ENCODE measurements at regions not wholly inside any gene's neighbourhood (a gene's known extent, or its start where the extent isn't known, plus 50 kb on each side); places are given as distances from the start of the nearest gene placed in this dataset.
"Not testable (repeated sequence)": the region's sequence is repeated elsewhere in the genome, so short reads cannot be mapped to it uniquely, and the experiment has no call there.

DNA sequence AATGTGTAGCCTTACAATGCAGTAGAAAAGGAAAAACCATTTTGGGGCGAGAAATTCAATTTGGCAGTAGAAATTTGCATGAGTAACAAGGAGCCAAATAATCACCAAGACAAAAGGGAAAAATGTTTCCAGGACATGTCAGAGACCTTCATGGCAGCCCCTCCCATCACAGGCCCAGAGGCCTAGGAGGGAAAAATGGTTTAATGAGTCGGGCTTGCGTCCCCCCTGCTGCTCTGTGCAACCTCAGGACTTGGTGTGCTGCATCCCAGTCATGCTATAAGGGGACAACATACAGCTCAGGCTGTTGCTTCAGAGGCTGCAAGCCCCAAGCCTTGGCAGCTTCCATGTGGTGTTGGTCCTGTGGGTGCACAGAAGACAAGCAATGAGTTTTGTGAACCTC lies 626.4 kb downstream of the TLE1 start:
- DNase-seq: not testable (repeated sequence)

DNA sequence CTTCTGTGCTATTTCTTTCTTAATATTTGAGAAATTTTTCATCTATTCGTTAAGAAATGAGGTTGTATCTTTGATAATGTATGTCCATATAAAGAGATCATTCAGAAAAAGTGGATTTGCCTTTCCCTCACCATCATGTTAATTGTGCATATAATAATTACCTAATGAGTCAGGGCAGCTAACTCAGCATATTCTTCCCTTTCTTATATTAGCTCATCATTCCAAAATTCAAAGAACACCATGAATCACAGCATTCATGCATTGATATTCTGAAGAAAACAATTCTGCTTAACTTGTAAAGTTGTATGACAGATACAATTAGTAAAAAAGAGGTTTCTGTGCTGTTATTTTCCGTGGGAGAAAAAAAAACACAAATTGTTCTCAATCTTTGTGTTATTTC lies 630.6 kb downstream of the TLE1 start:
- no peak for DNase-seq

DNA sequence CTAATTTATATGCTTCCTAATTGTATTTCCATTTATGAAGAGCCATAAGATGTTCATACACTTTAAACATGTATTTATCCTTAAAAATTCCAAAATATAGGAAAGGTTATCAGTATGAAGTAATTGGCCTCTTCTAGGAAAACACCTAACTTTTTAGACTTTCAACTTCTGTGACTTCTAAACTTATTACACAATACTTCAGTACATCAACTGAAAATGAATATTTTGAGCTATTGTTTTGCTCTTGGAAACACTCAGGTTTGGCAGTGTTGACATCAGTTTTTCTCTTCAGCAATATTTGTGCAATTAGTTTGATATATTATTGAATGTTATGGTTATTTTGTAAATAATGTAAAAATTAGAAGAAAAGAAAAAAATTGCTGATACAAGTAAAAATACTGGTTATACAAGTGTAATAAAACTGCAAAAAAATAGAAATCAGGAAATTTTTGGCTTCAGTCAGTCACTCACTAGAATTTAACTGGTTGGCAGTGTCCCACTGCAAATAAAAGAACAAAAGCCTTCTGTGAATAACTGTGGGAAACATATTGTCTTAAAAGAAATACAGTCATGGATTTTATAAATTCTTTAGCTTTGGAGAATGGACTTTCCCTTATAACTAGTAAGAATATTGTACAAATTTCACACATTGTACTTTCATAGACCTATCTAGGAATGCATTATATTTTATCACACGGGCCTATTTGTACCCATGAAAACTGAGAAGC lies 635.9 kb downstream of the TLE1 start:
- no peak for DNase-seq

DNA sequence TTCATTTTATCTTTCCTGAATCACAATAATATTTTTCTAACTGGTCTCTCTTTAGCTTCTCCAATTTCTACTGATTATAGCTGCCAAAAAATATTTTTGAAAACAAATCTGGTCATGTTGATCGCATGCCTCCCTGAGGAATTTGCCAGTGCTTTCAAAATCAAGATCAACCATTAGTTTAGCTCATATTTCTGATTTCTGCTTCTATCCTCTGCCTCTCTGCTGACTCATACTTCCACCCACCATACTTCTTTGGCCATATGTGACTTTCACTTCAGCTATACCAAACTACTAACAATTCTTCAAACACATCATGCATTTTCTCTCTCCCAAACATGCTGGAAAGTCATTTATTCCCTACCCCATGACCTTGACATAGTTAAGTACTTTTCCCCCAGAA lies 636.5 kb downstream of the TLE1 start:
- no peak for DNase-seq

DNA sequence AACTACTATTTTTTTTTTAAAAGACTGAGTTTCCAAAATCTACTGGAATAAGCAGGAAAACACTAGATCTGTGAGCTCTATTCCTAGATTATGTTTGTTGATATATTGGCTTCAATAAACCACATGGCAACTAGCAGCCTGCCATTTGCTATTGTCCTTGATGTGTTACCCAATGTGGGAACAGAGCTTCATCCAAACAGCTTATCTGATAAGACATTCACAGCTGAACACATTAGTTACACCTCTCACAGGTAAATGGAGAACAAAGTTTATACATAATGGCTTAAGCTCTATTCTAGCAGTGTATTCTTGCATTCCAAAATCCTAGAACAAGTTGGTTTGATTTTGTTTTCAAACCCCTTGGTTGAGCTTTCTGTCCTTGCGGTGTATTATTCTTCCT lies 642.1 kb downstream of the TLE1 start:
- DNase-seq: no peak

DNA sequence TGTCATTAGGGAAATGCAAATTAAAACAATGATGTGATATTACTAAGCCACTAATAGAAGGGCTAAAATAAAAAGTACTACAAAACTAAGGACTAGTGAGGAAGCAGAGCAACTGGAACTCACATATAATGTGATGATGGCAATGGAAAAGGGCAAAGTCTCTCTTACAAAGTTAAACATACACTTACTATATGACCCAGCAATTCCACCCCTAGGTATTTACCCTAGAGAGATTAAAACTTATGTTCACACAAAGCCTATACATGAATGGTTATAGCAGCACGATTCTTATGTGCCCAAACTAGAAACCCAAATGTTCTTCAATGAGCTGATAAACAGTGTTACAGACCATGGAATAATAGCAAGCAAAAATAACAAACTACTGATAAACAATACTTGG lies 643.7 kb downstream of the TLE1 start:
- DNase-seq: no peak

DNA sequence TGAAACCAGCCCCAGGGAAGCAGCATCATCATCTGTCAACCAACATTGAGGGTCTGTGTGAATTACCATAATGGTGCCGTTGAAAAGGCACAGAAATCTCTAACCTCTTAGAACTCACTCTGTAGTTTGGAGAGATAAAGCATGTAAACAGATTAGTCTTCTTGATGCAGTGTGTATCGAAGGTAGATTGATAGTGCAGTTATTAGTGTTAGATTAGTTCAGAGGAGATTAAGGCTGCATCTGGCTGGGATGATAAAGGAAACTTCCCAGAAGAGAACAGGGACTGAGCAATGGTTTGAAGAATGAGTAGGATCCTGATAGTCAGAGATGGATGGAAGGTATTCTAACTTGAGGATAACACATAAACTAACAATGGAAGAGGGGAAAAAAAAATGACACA lies 651.5 kb downstream of the TLE1 start:
- no peak for DNase-seq

DNA sequence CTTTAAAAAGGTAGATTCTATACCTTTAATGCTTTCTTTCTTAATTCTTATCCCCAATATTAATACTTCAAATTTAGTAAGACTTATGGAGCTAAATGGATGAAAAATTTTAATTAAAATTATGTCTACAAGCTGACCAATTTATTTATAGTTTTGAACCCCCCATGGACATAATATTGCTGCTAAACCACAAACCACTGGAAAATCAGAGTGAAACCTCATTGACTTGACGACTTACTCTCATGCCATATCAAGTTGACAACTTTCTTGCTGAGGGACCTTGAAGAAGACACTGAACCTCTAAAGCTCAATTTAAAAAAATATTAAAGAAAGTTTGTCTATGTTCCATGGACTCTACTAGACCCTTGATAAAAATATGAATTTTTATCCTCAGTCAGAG lies 653.7 kb downstream of the TLE1 start:
- no peak for DNase-seq

DNA sequence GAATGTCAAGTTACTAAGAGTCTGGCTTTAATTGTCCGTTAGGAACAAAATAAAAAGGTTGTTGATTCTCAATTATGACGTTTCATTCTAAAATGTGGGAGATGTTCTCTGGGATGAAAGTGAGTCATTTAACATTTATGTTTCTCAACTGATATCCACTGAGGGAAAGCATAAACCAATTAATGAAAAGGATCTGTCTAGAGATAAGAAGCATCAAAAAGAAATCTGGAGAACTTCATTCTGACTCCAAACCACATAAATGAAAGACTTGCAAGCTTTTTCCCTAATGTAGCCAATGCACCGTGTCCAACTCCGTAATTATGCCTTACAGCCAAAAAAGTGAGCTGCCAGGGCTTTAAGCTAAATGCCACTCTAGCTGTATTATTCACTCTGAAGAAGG lies 654.2 kb downstream of the TLE1 start:
- no peak for DNase-seq

DNA sequence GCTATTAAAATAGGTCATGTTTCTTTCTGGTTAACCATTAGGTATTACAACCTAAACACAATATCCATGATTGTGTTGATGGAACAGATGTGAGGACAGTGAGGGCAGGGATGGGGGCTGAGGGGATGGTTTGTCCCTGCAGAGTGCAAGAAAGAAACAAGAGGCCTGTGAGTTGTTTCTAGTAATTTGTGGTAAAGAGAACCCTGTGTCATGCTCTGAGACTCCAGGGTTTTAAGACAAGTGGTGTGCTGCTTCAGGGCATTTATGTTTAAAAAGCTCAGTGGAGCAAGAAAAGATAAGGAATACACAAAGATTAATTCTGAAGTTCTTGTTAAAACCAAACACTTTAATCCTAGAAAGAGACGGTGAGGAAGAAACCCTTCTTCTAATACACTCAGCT lies 656.5 kb downstream of the TLE1 start:
- no peak for DNase-seq

DNA sequence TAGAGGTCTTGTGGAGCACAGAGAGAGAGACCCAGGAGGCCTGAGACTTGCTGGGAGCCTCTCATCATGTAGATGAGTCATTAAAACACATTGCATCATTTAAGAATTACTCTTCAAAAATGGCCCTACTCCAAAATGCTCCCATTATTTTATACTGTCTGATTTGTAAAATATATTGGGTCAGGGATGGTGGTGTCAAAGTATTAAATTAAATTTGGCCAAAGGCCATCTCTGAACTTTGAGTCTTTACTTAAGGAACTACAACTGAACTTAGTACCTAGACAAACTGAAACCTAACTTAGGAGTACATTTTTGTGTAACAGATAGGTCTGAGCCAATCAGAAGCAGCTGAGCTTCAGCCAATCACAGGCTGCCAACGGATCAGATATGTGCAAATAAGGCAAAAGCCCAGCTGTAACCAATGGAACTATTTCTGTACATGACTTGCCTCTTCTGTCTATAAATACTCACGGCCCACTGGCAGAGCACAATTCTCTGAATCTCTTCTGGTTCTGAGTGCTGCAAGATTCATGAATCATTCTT lies 657.2 kb downstream of the TLE1 start:
- no peak for DNase-seq

DNA sequence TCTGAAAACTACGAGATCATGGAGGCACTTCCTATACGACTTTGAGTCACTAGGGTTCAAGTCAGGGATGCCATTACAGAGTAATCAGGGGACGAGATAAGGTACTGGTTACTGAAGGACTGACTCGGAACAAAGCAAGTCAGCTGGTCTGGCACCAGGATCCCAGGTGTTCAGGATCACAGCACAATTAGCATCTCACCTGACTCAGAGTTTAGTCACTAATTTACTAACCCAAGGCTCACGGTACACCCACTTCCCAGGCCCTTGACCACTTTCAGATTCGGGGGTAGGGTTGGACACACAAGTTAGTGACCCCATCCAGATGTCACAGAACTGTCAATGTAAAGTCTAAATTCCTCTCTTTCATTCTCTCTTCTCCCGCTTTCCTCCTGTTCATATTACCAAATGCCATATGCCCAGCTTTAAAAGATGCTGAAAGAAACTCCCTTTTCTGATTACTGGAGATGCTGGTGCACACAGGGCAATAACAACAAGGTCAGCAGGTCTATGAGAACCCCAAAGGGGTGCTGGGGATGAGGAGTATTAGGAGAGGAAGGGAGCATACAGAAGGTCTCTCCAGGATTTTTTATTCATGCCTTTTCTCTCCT lies 657.8 kb downstream of the TLE1 start:
- no peak for DNase-seq

DNA sequence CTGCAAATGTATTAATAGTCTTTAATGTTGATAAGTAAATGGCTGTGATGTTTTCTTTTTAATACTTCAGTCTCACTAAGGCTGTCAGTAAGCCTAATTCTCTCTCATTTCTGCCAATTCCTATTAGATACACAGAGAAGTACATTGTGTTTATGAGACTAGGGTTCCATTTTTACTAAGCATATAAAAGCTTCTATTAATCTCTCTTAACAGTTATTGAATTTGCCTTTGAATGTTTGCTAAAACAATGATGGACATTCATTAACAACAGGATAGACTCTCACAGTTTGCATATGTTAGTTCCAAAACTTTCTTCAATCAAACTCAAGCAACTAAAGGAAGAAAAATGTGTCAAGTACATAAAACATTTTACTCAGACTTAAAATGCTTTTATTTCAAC lies 659.3 kb downstream of the TLE1 start:
- DNase-seq: no peak

DNA sequence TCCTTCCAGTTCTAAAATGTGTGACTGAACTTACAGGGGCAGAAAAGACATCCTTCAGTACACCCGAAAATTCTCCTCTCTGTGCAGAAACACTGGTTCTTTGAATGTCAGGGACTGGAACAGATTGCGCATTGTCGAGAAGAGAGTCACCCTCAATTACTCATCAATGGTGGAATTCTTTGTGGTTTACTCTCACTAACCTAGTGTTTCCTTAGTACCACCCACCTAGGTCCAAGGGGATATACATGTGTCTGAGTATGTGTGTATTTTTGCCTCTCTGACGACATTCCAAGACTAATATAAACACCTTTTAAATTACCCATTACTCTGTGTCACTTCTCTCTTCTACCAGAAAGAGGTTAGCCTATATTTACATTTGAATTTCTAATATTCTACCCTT lies 660.8 kb downstream of the TLE1 start:
- no peak for DNase-seq

DNA sequence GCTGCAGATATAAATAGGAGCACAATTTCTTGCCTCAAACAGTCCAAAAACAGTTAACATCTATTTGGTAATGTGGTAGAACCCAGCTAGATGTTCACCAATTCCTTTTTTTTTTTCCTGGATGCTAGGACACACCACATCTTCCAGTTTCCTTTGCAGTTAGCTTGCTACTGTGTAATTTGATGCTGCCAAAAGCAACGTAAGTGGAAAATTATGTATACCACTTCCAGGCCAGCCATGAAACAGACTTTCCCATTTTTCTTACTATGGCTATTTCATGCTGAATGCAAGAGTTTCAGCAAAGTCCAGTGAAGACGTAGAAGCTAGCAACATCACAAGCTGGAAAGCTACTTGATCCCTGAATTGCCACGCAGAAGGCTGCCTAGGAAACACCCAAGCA lies 667.2 kb downstream of the TLE1 start:
- no peak for DNase-seq

DNA sequence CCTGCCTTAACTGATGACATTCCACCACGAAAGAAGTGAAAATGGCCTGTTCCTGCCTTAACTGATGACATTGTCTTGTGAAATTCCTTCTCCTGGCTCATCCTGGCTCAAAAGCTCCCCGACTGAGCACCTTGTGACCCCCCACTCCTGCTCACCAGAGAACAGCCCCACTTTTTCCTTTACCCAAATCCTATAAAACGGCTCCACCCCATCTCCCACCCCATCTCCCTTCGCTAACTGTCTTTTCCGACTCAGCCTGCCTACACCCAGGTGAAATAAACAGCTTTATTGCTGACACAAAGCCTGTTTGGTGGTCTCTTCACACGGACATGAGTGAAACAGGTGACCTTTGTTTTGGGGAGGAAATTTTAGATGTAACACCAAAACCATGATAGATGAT lies 674.4 kb downstream of the TLE1 start:
- DNase-seq: not testable (repeated sequence)

DNA sequence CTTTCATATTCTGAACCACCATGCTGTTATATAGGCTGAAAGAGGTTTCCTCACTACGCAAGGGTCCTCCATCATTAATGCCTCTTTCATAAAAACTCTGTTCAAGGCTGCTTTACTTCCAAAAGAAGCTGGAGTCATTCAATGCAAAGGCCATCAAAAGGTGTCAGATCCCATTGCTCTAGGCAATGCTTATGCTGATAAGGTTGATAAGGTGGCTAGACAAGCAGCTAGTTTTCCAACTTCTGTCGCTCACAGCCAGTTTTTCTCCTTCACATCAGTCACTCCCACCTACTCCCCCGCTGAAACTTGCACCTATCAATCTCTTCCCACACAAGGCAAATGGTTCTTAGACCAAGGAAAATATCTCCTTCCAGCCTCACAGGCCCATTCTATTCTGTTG lies 676.2 kb downstream of the TLE1 start:
- not testable (repeated sequence) for DNase-seq

DNA sequence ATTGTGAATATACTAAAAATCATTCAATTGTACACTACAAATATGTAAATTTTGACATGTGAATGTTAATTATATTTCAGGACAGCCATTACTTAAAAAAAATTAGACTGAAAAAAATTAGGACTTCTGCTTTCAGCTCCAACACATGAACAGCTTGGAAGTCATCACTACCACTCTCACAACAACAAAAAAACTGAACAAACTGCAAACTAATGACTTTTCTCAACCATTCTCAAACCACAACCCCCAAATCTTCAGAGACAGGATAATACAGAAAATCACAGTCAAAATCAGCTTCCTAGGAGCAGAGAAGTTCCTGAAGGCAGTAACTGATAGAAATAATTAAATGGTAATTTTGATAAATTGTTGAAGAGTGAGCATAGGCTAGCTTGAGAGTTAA lies 686.4 kb downstream of the TLE1 start:
- DNase-seq: no peak

DNA sequence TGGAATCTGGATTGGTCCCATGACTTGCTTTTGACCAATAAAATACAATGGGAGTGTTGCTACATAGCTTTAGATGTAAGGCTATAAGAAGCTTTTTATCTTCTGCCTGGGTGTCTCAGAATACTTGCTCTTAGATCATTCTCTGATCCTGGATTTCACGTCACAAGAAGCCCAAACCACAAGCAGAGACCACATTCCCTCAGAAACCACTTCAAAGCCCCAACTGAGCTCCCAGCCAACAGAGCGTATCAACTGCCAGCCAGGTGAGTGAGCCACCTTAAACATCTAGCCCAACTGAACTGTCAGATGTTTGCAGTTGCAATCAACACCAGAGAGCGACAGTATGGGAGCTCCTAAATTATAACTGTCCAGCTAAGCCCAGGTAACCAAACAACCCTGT lies 687.1 kb downstream of the TLE1 start:
- DNase-seq: peak; percentile 1 to 9

DNA sequence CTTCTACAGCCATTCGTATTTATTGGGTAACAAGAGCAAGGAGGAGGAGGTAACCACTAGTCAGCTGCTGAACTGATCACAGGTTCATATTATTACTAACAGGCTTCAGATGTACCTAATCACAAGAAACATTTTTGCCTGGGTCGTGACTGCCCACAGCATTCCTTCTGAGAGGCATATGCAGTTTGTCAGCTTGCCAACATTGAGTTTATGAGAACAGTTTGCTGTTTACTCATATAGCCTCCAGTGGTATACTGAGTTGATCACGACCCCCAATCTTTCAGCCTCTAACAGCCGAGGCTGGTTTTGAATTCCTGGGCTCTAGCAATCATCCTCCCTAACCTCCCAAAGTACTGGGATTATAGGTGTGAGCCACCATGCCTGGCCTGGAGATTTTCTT lies 693.6 kb downstream of the TLE1 start:
- no peak for DNase-seq

DNA sequence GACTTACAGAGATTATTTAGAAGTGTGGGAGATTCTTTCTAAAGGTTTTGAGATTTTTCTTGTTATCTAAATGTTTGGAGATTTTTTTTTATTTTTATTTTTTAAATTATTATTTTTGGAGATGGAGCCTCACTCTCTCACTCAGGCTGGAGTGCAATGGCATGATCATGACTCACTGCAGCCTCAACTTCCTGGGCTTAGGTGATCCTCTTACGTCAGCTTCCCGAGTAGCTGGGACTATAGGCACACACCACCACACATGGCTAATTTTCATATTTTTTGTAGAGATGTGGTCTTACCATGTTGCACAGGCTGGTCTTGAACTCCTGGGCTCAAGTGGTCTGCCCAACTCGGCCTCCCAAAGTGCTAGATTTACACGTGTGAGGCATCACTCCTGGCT lies 694.5 kb downstream of the TLE1 start:
- no peak for DNase-seq

DNA sequence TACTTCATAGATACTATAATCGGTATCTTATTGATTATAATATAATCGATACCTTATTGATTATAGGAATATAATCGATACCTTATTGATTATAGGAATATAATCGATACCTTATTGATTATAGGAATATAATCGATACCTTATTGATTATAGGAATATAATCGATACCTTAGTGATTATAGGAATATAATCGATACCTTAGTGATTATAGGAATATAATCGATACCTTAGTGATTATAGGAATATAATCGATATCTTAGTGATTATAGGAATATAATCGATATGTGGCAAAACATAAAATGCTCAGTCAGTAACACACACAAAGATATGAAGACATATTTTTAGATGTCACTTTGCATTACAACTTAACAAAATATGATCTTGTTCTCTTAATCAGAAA lies 703.8 kb downstream of the TLE1 start:
- not testable (repeated sequence) for DNase-seq

DNA sequence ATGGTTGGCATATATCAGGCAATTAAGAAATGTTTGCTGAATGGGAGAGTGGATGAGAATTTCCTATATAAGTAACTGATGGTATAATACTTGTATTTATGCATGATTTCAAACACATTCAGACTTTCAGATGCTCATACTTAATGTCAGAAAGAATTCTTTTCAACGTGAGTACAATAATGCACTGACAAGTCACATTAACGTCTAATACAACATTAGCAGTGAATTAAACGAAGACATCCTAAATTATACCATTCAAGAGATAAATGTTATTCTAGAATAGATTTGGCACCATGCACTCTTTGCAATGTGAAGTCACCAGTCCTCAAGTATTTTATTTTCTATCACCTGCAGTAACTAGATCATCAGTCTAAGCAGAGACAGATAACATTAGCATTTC lies 712.9 kb downstream of the TLE1 start:
- no peak for DNase-seq

DNA sequence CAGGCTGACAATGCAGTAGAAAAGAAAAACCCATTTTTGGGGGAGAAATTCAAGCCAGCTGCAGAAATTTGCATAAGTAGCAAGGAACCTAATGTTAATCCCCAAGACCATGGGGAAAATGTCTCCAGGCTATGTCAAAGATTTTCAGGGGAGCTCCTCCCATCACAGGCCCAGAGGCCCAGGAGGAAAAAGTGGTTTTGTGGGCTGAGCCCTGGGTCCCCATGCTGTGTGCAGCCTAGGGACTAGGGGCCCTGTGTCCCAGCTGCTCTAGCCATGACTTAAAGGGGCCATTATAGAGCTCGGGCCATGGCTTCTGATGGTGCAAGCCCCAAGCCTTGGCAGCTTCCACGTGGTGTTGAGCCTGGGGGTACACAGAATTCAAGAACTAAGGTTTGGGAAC lies 719.0 kb downstream of the TLE1 start:
- not testable (repeated sequence) for DNase-seq

DNA sequence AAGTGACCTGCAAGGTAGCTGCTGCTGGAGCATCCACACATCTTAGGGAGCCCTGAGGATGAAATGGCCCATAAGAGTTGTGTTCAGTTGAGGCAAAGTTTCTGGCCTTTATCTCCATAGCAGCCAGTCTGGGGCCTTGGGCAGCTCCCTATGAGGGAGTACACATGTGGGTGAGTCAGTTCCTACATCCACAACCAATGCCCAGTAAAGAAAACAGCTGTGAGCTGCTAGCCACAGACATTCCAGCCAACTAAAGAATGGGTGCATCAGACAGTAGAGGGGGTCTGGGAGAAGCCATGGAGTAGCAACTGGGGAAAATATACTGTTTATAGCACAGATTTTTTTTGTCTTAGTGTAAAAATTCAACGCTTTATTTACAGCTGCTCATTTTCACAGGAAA lies 720.7 kb downstream of the TLE1 start:
- no peak for DNase-seq
